ENCODE measurements at regions not wholly inside any gene's neighbourhood (a gene's known extent, or its start where the extent isn't known, plus 50 kb on each side); places are given as distances from the start of the nearest gene placed in this dataset.

- ChIA-PET RAD21 (ENCODE audit: unreplicated experiment) (no interaction called here), SMC1A (ENCODE audit: uncharacterized antibody, unreplicated experiment) (no interaction called here), POLR2A (no interaction called here), CTCF (interaction anchor here (1.7 to 1.9 kb wide), 2 partner anchors 9 to 14 kb away, joined by 8 to 11 read pairs; no protein-coding TSS in a partner anchor)
- no TSS peak for BruUV-seq (replicated peaks)
- in situ Hi-C loops (cut with MboI): no loop called here
- DNase-seq (ENCODE audit: low read depth, low spot score) (no peak), ATAC-seq (no peak), FAIRE-seq (peak; percentile 54)
- 32% methylated on average over 4 of the region's 4 CpGs for WGBS (ENCODE audit: insufficient coverage, insufficient replicate concordance, low lambda C conversion rate, missing lambda C conversion rate)
- no peak overlapping the region for H3K9ac ChIP-seq (ENCODE audit: control insufficient read depth, insufficient read depth, low read length)
- no peak overlapping the region for H2AFZ ChIP-seq (ENCODE audit: control insufficient read depth, low read depth, low read length)
- no peak for TF ChIP-seq IKZF1 (conservative IDR thresholded peaks at IDR 0.05)
- no peak for TF ChIP-seq SP1 (IDR thresholded peaks at IDR 0.05; ENCODE audit: low read depth, low read length)
- TF ChIP-seq HDAC2 (IDR thresholded peaks at IDR 0.05): no peak
- no peak for TF ChIP-seq MYC (IDR thresholded peaks at IDR 0.05; ENCODE audit: insufficient read depth, insufficient read length, insufficient replicate concordance, low read length, severe bottlenecking)
- TF ChIP-seq, protein P1, sequence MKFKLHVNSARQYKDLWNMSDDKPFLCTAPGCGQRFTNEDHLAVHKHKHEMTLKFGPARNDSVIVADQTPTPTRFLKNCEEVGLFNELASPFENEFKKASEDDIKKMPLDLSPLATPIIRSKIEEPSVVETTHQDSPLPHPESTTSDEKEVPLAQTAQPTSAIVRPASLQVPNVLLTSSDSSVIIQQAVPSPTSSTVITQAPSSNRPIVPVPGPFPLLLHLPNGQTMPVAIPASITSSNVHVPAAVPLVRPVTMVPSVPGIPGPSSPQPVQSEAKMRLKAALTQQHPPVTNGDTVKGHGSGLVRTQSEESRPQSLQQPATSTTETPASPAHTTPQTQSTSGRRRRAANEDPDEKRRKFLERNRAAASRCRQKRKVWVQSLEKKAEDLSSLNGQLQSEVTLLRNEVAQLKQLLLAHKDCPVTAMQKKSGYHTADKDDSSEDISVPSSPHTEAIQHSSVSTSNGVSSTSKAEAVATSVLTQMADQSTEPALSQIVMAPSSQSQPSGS (IDR thresholded peaks at IDR 0.05; ENCODE audit: low read length): no peak
- peak; percentile 38; the same call in 1 of the 2 replicates for TF ChIP-seq RAD21 (IDR thresholded peaks at IDR 0.05; ENCODE audit: insufficient read depth, low read depth, low read length)
- no peak for TF ChIP-seq IRF4 (IDR thresholded peaks at IDR 0.05; ENCODE audit: low read depth, low read length)
- TF ChIP-seq E4F1 (IDR thresholded peaks at IDR 0.05; ENCODE audit: borderline replicate concordance, partially characterized antibody): no peak
- no peak for TF ChIP-seq CBFB (IDR thresholded peaks at IDR 0.05; ENCODE audit: low read depth)
- peak; percentile 34 to 45 (median 40); a peak in 4 of 6 replicates for TF ChIP-seq CTCF (IDR thresholded peaks at IDR 0.05 in 2 of 3, conservative IDR thresholded peaks at IDR 0.05 in 1 of 3; ENCODE audit: control insufficient read depth in 2 of 3, extremely low read depth in 1 of 3, insufficient read depth in 1 of 3, low read depth in 3 of 3, low read length in 3 of 3)
- TF ChIP-seq HDGF (IDR thresholded peaks at IDR 0.05): no peak
- no peaks in the 10 kb centered on the region for H3K4me1 ChIP-seq (ENCODE audit: control insufficient read depth, insufficient read depth, low read length)
- no peak overlapping the region for H3K27ac ChIP-seq (ENCODE audit: control insufficient read depth, insufficient read depth)
- H4K20me1 ChIP-seq (ENCODE audit: control insufficient read depth, insufficient read depth): no peaks in the 10 kb centered on the region
- H3K9me3 ChIP-seq (replicated peaks; ENCODE audit: control insufficient read depth, insufficient read depth, low read length): no peaks in the 10 kb centered on the region; the same call in 1 of the 3 replicates
- no peaks in the 10 kb centered on the region for H3K36me3 ChIP-seq (ENCODE audit: control insufficient read depth in 2 of 2, insufficient read depth in 2 of 2, low read length in 1 of 2)
- intact Hi-C loops (cut with micrococcal nuclease; ENCODE audit: unreplicated experiment): no loop called here
- H3K79me2 ChIP-seq (ENCODE audit: control insufficient read depth, insufficient read depth, low read length): no peaks in the 10 kb centered on the region
- peaks cover 0 to 5% of the 10 kb centered on the region in 2 experiments; a peak in 1 of 4 replicates for H3K27me3 ChIP-seq (replicated peaks in 1 of 2; ENCODE audit: control insufficient read depth in 2 of 2, insufficient read depth in 2 of 2, low read length in 1 of 2)
- no peak overlapping the region for H3K4me2 ChIP-seq (ENCODE audit: control insufficient read depth, insufficient read depth)
- H3K4me3 ChIP-seq: no peak overlapping the region
These were observed 169.6 kb upstream of the PITX1 start for GRCh38 chr5:135203593-135204036.
